ENCODE measurements at regions not wholly inside any gene's neighbourhood (a gene's known extent, or its start where the extent isn't known, plus 50 kb on each side); places are given as distances from the start of the nearest gene placed in this dataset.

GRCh38 chr12:114963846-114964245 is 279.9 kb upstream of the TBX3 start:
- DNase-seq (ENCODE audit: low read depth in 1 of 2, low spot score in 1 of 2), result no peak
- no peak for TF ChIP-seq JUND (IDR thresholded peaks at IDR 0.05; ENCODE audit: low read depth)
- in situ Hi-C loops (cut with HindIII; ENCODE audit: low pct_unique_long_range_greater_than_20kb, low sequenced_read_pairs), result no loop called here

- TF ChIP-seq JUND (IDR thresholded peaks at IDR 0.05; ENCODE audit: low read depth), result no peak
- in situ Hi-C loops (cut with HindIII; ENCODE audit: low pct_unique_long_range_greater_than_20kb, low sequenced_read_pairs), result no loop called here
- no peak for DNase-seq (ENCODE audit: low read depth in 1 of 2, low spot score in 1 of 2)
Measured at GRCh38 chr12:114961491-114961890, 277.5 kb upstream of the TBX3 start.

- no peak for TF ChIP-seq JUND (IDR thresholded peaks at IDR 0.05; ENCODE audit: low read depth)
- in situ Hi-C loops (cut with HindIII; ENCODE audit: low pct_unique_long_range_greater_than_20kb, low sequenced_read_pairs), result no loop called here
- DNase-seq (ENCODE audit: low read depth in 1 of 2, low spot score in 1 of 2), result peak in 1 of 2 experiments; percentile 9
Measured at GRCh38 chr12:114958538-114958937, 274.6 kb upstream of the TBX3 start.

- DNase-seq (ENCODE audit: low read depth in 1 of 2, low spot score in 1 of 2), result no peak
Measured at GRCh38 chr12:114957225-114957624, 273.2 kb upstream of the TBX3 start.

GRCh38 chr12:114955414-114956014 is 271.5 kb upstream of the TBX3 start:
- TF ChIP-seq JUND (IDR thresholded peaks at IDR 0.05; ENCODE audit: low read depth), result no peak
- in situ Hi-C loops (cut with HindIII; ENCODE audit: low pct_unique_long_range_greater_than_20kb, low sequenced_read_pairs), result no loop called here
- no peak for DNase-seq (ENCODE audit: low read depth in 1 of 2, low spot score in 1 of 2)

More at GRCh38 chr12:114957225-114957624, 273.2 kb upstream of the TBX3 start:
- in situ Hi-C loops (cut with HindIII; ENCODE audit: low pct_unique_long_range_greater_than_20kb, low sequenced_read_pairs), result no loop called here
- TF ChIP-seq JUND (IDR thresholded peaks at IDR 0.05; ENCODE audit: low read depth), result no peak

- TF ChIP-seq JUND (IDR thresholded peaks at IDR 0.05; ENCODE audit: low read depth), result no peak
- in situ Hi-C loops (cut with HindIII; ENCODE audit: low pct_unique_long_range_greater_than_20kb, low sequenced_read_pairs), result no loop called here
- no peak for DNase-seq (ENCODE audit: low read depth in 1 of 2, low spot score in 1 of 2)
Measured at GRCh38 chr12:114954511-114955055, 270.6 kb upstream of the TBX3 start.

GRCh38 chr12:114952573-114953271 is 268.7 kb upstream of the TBX3 start:
- in situ Hi-C loops (cut with HindIII; ENCODE audit: low pct_unique_long_range_greater_than_20kb, low sequenced_read_pairs), result no loop called here
- DNase-seq (ENCODE audit: low read depth in 1 of 2, low spot score in 1 of 2), result no peak
- no peak for TF ChIP-seq JUND (IDR thresholded peaks at IDR 0.05; ENCODE audit: low read depth)

- no peak for DNase-seq (ENCODE audit: low read depth in 1 of 2, low spot score in 1 of 2)
- no peak for TF ChIP-seq JUND (IDR thresholded peaks at IDR 0.05; ENCODE audit: low read depth)
- in situ Hi-C loops (cut with HindIII; ENCODE audit: low pct_unique_long_range_greater_than_20kb, low sequenced_read_pairs), result no loop called here
Measured at GRCh38 chr12:114949058-114949820, 265.3 kb upstream of the TBX3 start.

GRCh38 chr12:114945351-114945750 is 261.4 kb upstream of the TBX3 start:
- in situ Hi-C loops (cut with HindIII; ENCODE audit: low pct_unique_long_range_greater_than_20kb, low sequenced_read_pairs), result no loop called here
- TF ChIP-seq JUND (IDR thresholded peaks at IDR 0.05; ENCODE audit: low read depth), result no peak
- no peak for DNase-seq (ENCODE audit: low read depth in 1 of 2, low spot score in 1 of 2)

GRCh38 chr12:114944736-114945135 is 260.8 kb upstream of the TBX3 start:
- DNase-seq (ENCODE audit: low read depth in 1 of 2, low spot score in 1 of 2), result no peak
- no peak for TF ChIP-seq JUND (IDR thresholded peaks at IDR 0.05; ENCODE audit: low read depth)
- in situ Hi-C loops (cut with HindIII; ENCODE audit: low pct_unique_long_range_greater_than_20kb, low sequenced_read_pairs), result no loop called here

GRCh38 chr12:114943601-114944000 is 259.6 kb upstream of the TBX3 start:
- in situ Hi-C loops (cut with HindIII; ENCODE audit: low pct_unique_long_range_greater_than_20kb, low sequenced_read_pairs), result no loop called here
- DNase-seq (ENCODE audit: low read depth in 1 of 2, low spot score in 1 of 2), result no peak
- TF ChIP-seq JUND (IDR thresholded peaks at IDR 0.05; ENCODE audit: low read depth), result no peak

- in situ Hi-C loops (cut with HindIII; ENCODE audit: low pct_unique_long_range_greater_than_20kb, low sequenced_read_pairs), result no loop called here
- no peak for DNase-seq (ENCODE audit: low read depth in 1 of 2, low spot score in 1 of 2)
- no peak for TF ChIP-seq JUND (IDR thresholded peaks at IDR 0.05; ENCODE audit: low read depth)
Measured at GRCh38 chr12:114938487-114939210, 254.7 kb upstream of the TBX3 start.
